GM20000 (cell line): ENCODE measurements at regions not wholly inside any gene's neighbourhood (a gene's known extent, or its start where the extent isn't known, plus 50 kb on each side); places are given as distances from the start of the nearest gene placed in this dataset.

ENCODE experiments used
- DNase-seq: peaks from one replicate; pipeline ENCODE4 v3.0.0; 2012; ENCODE audit warnings: low spot score
- CTCF ChIP-seq: IDR thresholded peaks from 2 replicates; pipeline ENCODE4 v1.5.1; 2012; ENCODE audit warnings: mild to moderate bottlenecking, control low read depth; ENCODE audit errors: extremely low read depth, missing control alignments

GRCh38 chr10:124182088-124182541, 88.7 kb upstream of the CHST15 start:
- DNase-seq: no peak
- TF ChIP-seq CTCF: no peak

GRCh38 chr10:124181656-124182055, 88.3 kb upstream of the CHST15 start:
- no peak for TF ChIP-seq CTCF

GRCh38 chr10:124180947-124181549, 87.7 kb upstream of the CHST15 start:
- DNase-seq: no peak
- TF ChIP-seq CTCF: no peak

More at GRCh38 chr10:124181656-124182055, 88.3 kb upstream of the CHST15 start:
- DNase-seq: no peak

GRCh38 chr10:124180044-124180745, 86.8 kb upstream of the CHST15 start:
- no peak for DNase-seq
- no peak for TF ChIP-seq CTCF

- no peak for DNase-seq
- no peak for TF ChIP-seq CTCF
These were observed 86.1 kb upstream of the CHST15 start for GRCh38 chr10:124179308-124180043.

- no peak for DNase-seq
- TF ChIP-seq CTCF: no peak
These were observed 83.8 kb upstream of the CHST15 start for GRCh38 chr10:124177180-124177518.
